CD1c-positive myeloid dendritic cell (primary cell): ENCODE measurements at regions not wholly inside any gene's neighbourhood (a gene's known extent, or its start where the extent isn't known, plus 50 kb on each side); places are given as distances from the start of the nearest gene placed in this dataset.
"Not testable (repeated sequence)": the region's sequence is repeated elsewhere in the genome, so short reads cannot be mapped to it uniquely, and the experiment has no call there.

Experiments used
- DNase-seq: peaks from one replicate; pipeline ENCODE4 v3.0.0-alpha.2; 2016; ENCODE audit errors: extremely low spot score

GRCh38 chr7:89401099-89401498 lies 605.6 kb upstream of the TEX47 start:
- no peak for DNase-seq

- no peak for DNase-seq
These were observed 606.2 kb upstream of the TEX47 start for GRCh38 chr7:89401690-89402089.

GRCh38 chr7:89451911-89452310 lies 656.4 kb upstream of the TEX47 start:
- DNase-seq, result no peak

- no peak for DNase-seq
These were observed 661.0 kb upstream of the TEX47 start for GRCh38 chr7:89456556-89456955.

- DNase-seq, result no peak
These were observed 662.6 kb upstream of the TEX47 start for GRCh38 chr7:89458114-89458513.

GRCh38 chr7:89474456-89474855 lies 678.9 kb upstream of the TEX47 start:
- DNase-seq, result no peak

- no peak for DNase-seq
These were observed 676.3 kb upstream of the STEAP1 start for GRCh38 chr7:89477991-89478390.

GRCh38 chr7:89495704-89496103 lies 658.6 kb upstream of the STEAP1 start:
- DNase-seq, result no peak

GRCh38 chr7:89500084-89500483 lies 654.2 kb upstream of the STEAP1 start:
- no peak for DNase-seq

GRCh38 chr7:89503281-89503680 lies 651.0 kb upstream of the STEAP1 start:
- DNase-seq, result no peak

GRCh38 chr7:89507034-89507433 lies 647.2 kb upstream of the STEAP1 start:
- DNase-seq, result no peak

GRCh38 chr7:89511900-89512299 lies 642.4 kb upstream of the STEAP1 start:
- DNase-seq, result no peak

- no peak for DNase-seq
These were observed 639.3 kb upstream of the STEAP1 start for GRCh38 chr7:89514970-89515369.

- no peak for DNase-seq
These were observed 636.5 kb upstream of the STEAP1 start for GRCh38 chr7:89517815-89518214.

GRCh38 chr7:89549768-89550167 lies 604.5 kb upstream of the STEAP1 start:
- DNase-seq, result no peak

- no peak for DNase-seq
These were observed 600.1 kb upstream of the STEAP1 start for GRCh38 chr7:89554209-89554608.

GRCh38 chr7:89559596-89559995 lies 594.7 kb upstream of the STEAP1 start:
- no peak for DNase-seq

GRCh38 chr7:89563597-89563996 lies 590.7 kb upstream of the STEAP1 start:
- no peak for DNase-seq

- DNase-seq, result no peak
These were observed 569.4 kb upstream of the STEAP1 start for GRCh38 chr7:89584896-89585295.

GRCh38 chr7:89593125-89593524 lies 561.1 kb upstream of the STEAP1 start:
- no peak for DNase-seq

- DNase-seq, result no peak
These were observed 551.3 kb upstream of the STEAP1 start for GRCh38 chr7:89602984-89603383.

GRCh38 chr7:89605362-89605761 lies 548.9 kb upstream of the STEAP1 start:
- no peak for DNase-seq

- no peak for DNase-seq
These were observed 547.8 kb upstream of the STEAP1 start for GRCh38 chr7:89606511-89606910.

GRCh38 chr7:89607792-89608191 lies 546.5 kb upstream of the STEAP1 start:
- DNase-seq, result no peak

GRCh38 chr7:89616829-89617228 lies 537.4 kb upstream of the STEAP1 start:
- DNase-seq, result not testable (repeated sequence)
